ENCODE measurements at regions not wholly inside any gene's neighbourhood (a gene's known extent, or its start where the extent isn't known, plus 50 kb on each side); places are given as distances from the start of the nearest gene placed in this dataset.
A peak's percentile ranks its signal among the peaks of the same experiment; 100 is the strongest.
"Not testable (repeated sequence)": the region's sequence is repeated elsewhere in the genome, so short reads cannot be mapped to it uniquely, and the experiment has no call there.

GRCh38 chr9:7671847-7672246 is 127.7 kb downstream of the DMAC1 start:
- H3K4me1 Mint-ChIP-seq (ENCODE audit: low read depth), result no peaks in the 10 kb centered on the region
- CTCF ChIA-PET, result no interaction called here
- no peaks in the 10 kb centered on the region for H3K9me3 Mint-ChIP-seq (ENCODE audit: insufficient read depth)
- DNase-seq (no peak), ATAC-seq (no peak)
- no peaks in the 10 kb centered on the region for H3K27me3 Mint-ChIP-seq (ENCODE audit: low read depth)
- no peak overlapping the region for H3K27ac Mint-ChIP-seq
- POLR2A ChIA-PET, result no interaction called here
- H3K4me3 Mint-ChIP-seq, result no peak overlapping the region
- H3K36me3 Mint-ChIP-seq (ENCODE audit: low read depth), result no peaks in the 10 kb centered on the region

GRCh38 chr9:7668541-7668940 is 131.0 kb downstream of the DMAC1 start:
- H3K4me1 Mint-ChIP-seq (ENCODE audit: low read depth), result no peaks in the 10 kb centered on the region
- no peak overlapping the region for H3K4me3 Mint-ChIP-seq
- no peak overlapping the region for H3K27ac Mint-ChIP-seq
- H3K9me3 Mint-ChIP-seq (ENCODE audit: insufficient read depth), result no peaks in the 10 kb centered on the region
- ChIA-PET CTCF (no interaction called here), POLR2A (no interaction called here)
- H3K36me3 Mint-ChIP-seq (ENCODE audit: low read depth), result no peaks in the 10 kb centered on the region
- DNase-seq (no peak), ATAC-seq (no peak)
- H3K27me3 Mint-ChIP-seq (ENCODE audit: low read depth), result no peaks in the 10 kb centered on the region

- Mint-ChIP-seq H3K9me3 (ENCODE audit: insufficient read depth) (no peaks in the 10 kb centered on the region), H3K4me1 (ENCODE audit: low read depth) (no peaks in the 10 kb centered on the region), H3K4me3 (no peak overlapping the region), H3K36me3 (ENCODE audit: low read depth) (no peaks in the 10 kb centered on the region), H3K27ac (no peak overlapping the region), H3K27me3 (ENCODE audit: low read depth) (no peaks in the 10 kb centered on the region)
- ChIA-PET CTCF (interaction anchor here (1.9 kb wide), 1 partner anchor 96 kb away, joined by 6 read pairs; no protein-coding TSS in a partner anchor), POLR2A (no interaction called here)
- DNase-seq, result no peak
- no peak for ATAC-seq
Observed at GRCh38 chr9:7665874-7666273, 133.7 kb downstream of the DMAC1 start.

GRCh38 chr9:7659766-7660165 is 139.8 kb downstream of the DMAC1 start:
- no peaks in the 10 kb centered on the region for H3K36me3 Mint-ChIP-seq (ENCODE audit: low read depth)
- ATAC-seq, result no peak
- no peak overlapping the region for H3K4me3 Mint-ChIP-seq
- CTCF ChIA-PET, result interaction anchor here (4.3 kb wide), 1 partner anchor 89 kb away, joined by 22 read pairs; no protein-coding TSS in a partner anchor
- H3K9me3 Mint-ChIP-seq (ENCODE audit: insufficient read depth), result no peaks in the 10 kb centered on the region
- no peaks in the 10 kb centered on the region for H3K27me3 Mint-ChIP-seq (ENCODE audit: low read depth)
- no peak overlapping the region for H3K27ac Mint-ChIP-seq
- no peaks in the 10 kb centered on the region for H3K4me1 Mint-ChIP-seq (ENCODE audit: low read depth)
- POLR2A ChIA-PET, result no interaction called here
- no peak for DNase-seq

GRCh38 chr9:7656636-7657035 is 142.9 kb downstream of the DMAC1 start:
- DNase-seq (no peak), ATAC-seq (no peak)
- ChIA-PET CTCF (interaction anchor here (4.3 kb wide), 1 partner anchor 86 kb away, joined by 22 read pairs; no protein-coding TSS in a partner anchor), POLR2A (no interaction called here)
- H3K36me3 Mint-ChIP-seq (ENCODE audit: low read depth), result no peaks in the 10 kb centered on the region
- no peak overlapping the region for H3K27ac Mint-ChIP-seq
- no peak overlapping the region for H3K4me3 Mint-ChIP-seq
- H3K4me1 Mint-ChIP-seq (ENCODE audit: low read depth), result no peaks in the 10 kb centered on the region
- H3K27me3 Mint-ChIP-seq (ENCODE audit: low read depth), result no peaks in the 10 kb centered on the region
- no peaks in the 10 kb centered on the region for H3K9me3 Mint-ChIP-seq (ENCODE audit: insufficient read depth)

- H3K27ac Mint-ChIP-seq, result no peak overlapping the region
- ATAC-seq (no peak), DNase-seq (no peak)
- no peaks in the 10 kb centered on the region for H3K4me1 Mint-ChIP-seq (ENCODE audit: low read depth)
- H3K4me3 Mint-ChIP-seq, result no peak overlapping the region
- no peaks in the 10 kb centered on the region for H3K9me3 Mint-ChIP-seq (ENCODE audit: insufficient read depth)
- ChIA-PET CTCF (no interaction called here), POLR2A (no interaction called here)
- H3K27me3 Mint-ChIP-seq (ENCODE audit: low read depth), result no peaks in the 10 kb centered on the region
- no peaks in the 10 kb centered on the region for H3K36me3 Mint-ChIP-seq (ENCODE audit: low read depth)
Observed at GRCh38 chr9:7653262-7653661, 146.3 kb downstream of the DMAC1 start.

- CTCF ChIA-PET, result interaction anchor here (0.6 kb wide), 1 partner anchor 883 kb away, joined by 3 read pairs; no protein-coding TSS in a partner anchor
- no peaks in the 10 kb centered on the region for H3K4me1 Mint-ChIP-seq (ENCODE audit: low read depth)
- DNase-seq (no peak), ATAC-seq (no peak)
- no peaks in the 10 kb centered on the region for H3K36me3 Mint-ChIP-seq (ENCODE audit: low read depth)
- no peaks in the 10 kb centered on the region for H3K27me3 Mint-ChIP-seq (ENCODE audit: low read depth)
- H3K9me3 Mint-ChIP-seq (ENCODE audit: insufficient read depth), result peaks cover 4% of the 10 kb centered on the region
- no peak overlapping the region for H3K4me3 Mint-ChIP-seq
- no peak overlapping the region for H3K27ac Mint-ChIP-seq
- POLR2A ChIA-PET, result no interaction called here
Observed at GRCh38 chr9:7640231-7640630, 159.3 kb downstream of the DMAC1 start.

GRCh38 chr9:7639471-7639870 is 160.1 kb downstream of the DMAC1 start:
- H3K9me3 Mint-ChIP-seq (ENCODE audit: insufficient read depth), result no peaks in the 10 kb centered on the region
- CTCF ChIA-PET, result interaction anchor here (1.2 kb wide), 1 partner anchor 16 kb away, joined by 3 read pairs; no protein-coding TSS in a partner anchor
- H3K27ac Mint-ChIP-seq, result no peak overlapping the region

GRCh38 chr9:7636838-7637467 is 162.6 kb downstream of the DMAC1 start:
- POLR2A ChIA-PET, result no interaction called here
- no peaks in the 10 kb centered on the region for H3K27me3 Mint-ChIP-seq (ENCODE audit: low read depth)
- H3K4me1 Mint-ChIP-seq (ENCODE audit: low read depth), result no peaks in the 10 kb centered on the region
- no peaks in the 10 kb centered on the region for H3K9me3 Mint-ChIP-seq (ENCODE audit: insufficient read depth)
- DNase-seq, result no peak
- no peak overlapping the region for H3K4me3 Mint-ChIP-seq
- CTCF ChIA-PET, result no interaction called here
- ATAC-seq, result no peak
- no peak overlapping the region for H3K27ac Mint-ChIP-seq
- H3K36me3 Mint-ChIP-seq (ENCODE audit: low read depth), result no peaks in the 10 kb centered on the region

More at GRCh38 chr9:7639471-7639870, 160.1 kb downstream of the DMAC1 start:
- no peak overlapping the region for H3K4me3 Mint-ChIP-seq
- POLR2A ChIA-PET, result no interaction called here
- ATAC-seq (no peak), DNase-seq (no peak)
- no peaks in the 10 kb centered on the region for H3K4me1 Mint-ChIP-seq (ENCODE audit: low read depth)
- no peaks in the 10 kb centered on the region for H3K36me3 Mint-ChIP-seq (ENCODE audit: low read depth)
- H3K27me3 Mint-ChIP-seq (ENCODE audit: low read depth), result no peaks in the 10 kb centered on the region

- Mint-ChIP-seq H3K36me3 (ENCODE audit: low read depth) (peaks cover 2% of the 10 kb centered on the region), H3K4me1 (ENCODE audit: low read depth) (no peaks in the 10 kb centered on the region), H3K27me3 (ENCODE audit: low read depth) (no peaks in the 10 kb centered on the region), H3K4me3 (no peak overlapping the region), H3K9me3 (ENCODE audit: insufficient read depth) (no peaks in the 10 kb centered on the region), H3K27ac (no peak overlapping the region)
- DNase-seq (no peak), ATAC-seq (no peak)
- CTCF ChIA-PET, result no interaction called here
- POLR2A ChIA-PET, result no interaction called here
Observed at GRCh38 chr9:7636309-7636708, 163.3 kb downstream of the DMAC1 start.

GRCh38 chr9:7626571-7627029 is 173.0 kb downstream of the DMAC1 start:
- H3K36me3 Mint-ChIP-seq (ENCODE audit: low read depth), result peaks cover 30% of the 10 kb centered on the region
- peaks cover 10% of the 10 kb centered on the region for H3K9me3 Mint-ChIP-seq (ENCODE audit: insufficient read depth)
- peaks cover 24% of the 10 kb centered on the region for H3K4me1 Mint-ChIP-seq (ENCODE audit: low read depth)
- CTCF ChIA-PET, result interaction anchor here (0.8 to 1.0 kb wide), 2 partner anchors 9 to 13 kb away, joined by 3 read pairs; no protein-coding TSS in a partner anchor
- H3K27ac Mint-ChIP-seq, result peak overlapping the region; percentile 54
- H3K27me3 Mint-ChIP-seq (ENCODE audit: low read depth); POLR2A ChIA-PET: not testable (repeated sequence)
- peak; percentile 64 for ATAC-seq
- peak; percentile 74 for DNase-seq
- peak overlapping the region; percentile 48 for H3K4me3 Mint-ChIP-seq

GRCh38 chr9:7622481-7622880 is 177.1 kb downstream of the DMAC1 start:
- H3K36me3 Mint-ChIP-seq (ENCODE audit: low read depth), result peaks cover 11% of the 10 kb centered on the region
- DNase-seq (no peak), ATAC-seq (no peak)
- H3K27ac Mint-ChIP-seq, result no peak overlapping the region
- peaks cover 22% of the 10 kb centered on the region for H3K4me1 Mint-ChIP-seq (ENCODE audit: low read depth)
- no peaks in the 10 kb centered on the region for H3K27me3 Mint-ChIP-seq (ENCODE audit: low read depth)
- ChIA-PET POLR2A (no interaction called here), CTCF (no interaction called here)
- H3K9me3 Mint-ChIP-seq (ENCODE audit: insufficient read depth), result no peaks in the 10 kb centered on the region
- no peak overlapping the region for H3K4me3 Mint-ChIP-seq

GRCh38 chr9:7615344-7615743 is 184.2 kb downstream of the DMAC1 start:
- Mint-ChIP-seq H3K27me3 (ENCODE audit: low read depth) (no peaks in the 10 kb centered on the region), H3K9me3 (ENCODE audit: insufficient read depth) (peaks cover 3% of the 10 kb centered on the region), H3K4me1 (ENCODE audit: low read depth) (peaks cover 22% of the 10 kb centered on the region), H3K36me3 (ENCODE audit: low read depth) (no peaks in the 10 kb centered on the region), H3K27ac (peak overlapping the region; percentile 16), H3K4me3 (no peak overlapping the region)
- ChIA-PET CTCF (no interaction called here), POLR2A (no interaction called here)
- DNase-seq (no peak), ATAC-seq (no peak)
